Lower leg skin (tissue), 3 donors: ENCODE measurements at regions not wholly inside any gene's neighbourhood (a gene's known extent, or its start where the extent isn't known, plus 50 kb on each side); places are given as distances from the start of the nearest gene placed in this dataset.

Experiments
- CTCF ChIP-seq, 3 donors: fragments of 450-650 bp; IDR thresholded peaks; one replicate each; pipeline ENCODE4 v1.5.1; 2016; ENCODE audit warnings: antibody characterized with exemption in 3 of 3, mild to moderate bottlenecking in 3 of 3, moderate library complexity in 2 of 3
- POLR2A ChIP-seq, 2 donors: fragments of 450-650 bp; IDR thresholded peaks; one replicate each; pipeline ENCODE4 v1.6.1; 2016 to 2017; ENCODE audit warnings: antibody characterized with exemption in 2 of 2, mild to moderate bottlenecking in 1 of 2, moderate library complexity in 1 of 2

- no peak for TF ChIP-seq CTCF (IDR thresholded peaks at IDR 0.05)
- no peak for TF ChIP-seq POLR2A (IDR thresholded peaks at IDR 0.05)
Observed at GRCh38 chr13:79030513-79030912, 371.6 kb upstream of the OBI1 start.
